HG02885 (cell line): ENCODE measurements at regions not wholly inside any gene's neighbourhood (a gene's known extent, or its start where the extent isn't known, plus 50 kb on each side); places are given as distances from the start of the nearest gene placed in this dataset.
"Not testable (repeated sequence)": the region's sequence is repeated elsewhere in the genome, so short reads cannot be mapped to it uniquely, and the experiment has no call there.

Source experiments
- ATAC-seq: cut with Tn5 transposase; IDR thresholded peaks from one replicate; pipeline ENCODE4 v1.9.1; 2021; ENCODE audit warnings: mild to moderate bottlenecking; ENCODE audit not compliant: unreplicated experiment, poor library complexity

GRCh38 chr20:30378721-30379120, 878.7 kb upstream of the DEFB115 start:
- ATAC-seq = not testable (repeated sequence)

GRCh38 chr20:30384841-30385240, 872.6 kb upstream of the DEFB115 start:
- not testable (repeated sequence) for ATAC-seq

DNA sequence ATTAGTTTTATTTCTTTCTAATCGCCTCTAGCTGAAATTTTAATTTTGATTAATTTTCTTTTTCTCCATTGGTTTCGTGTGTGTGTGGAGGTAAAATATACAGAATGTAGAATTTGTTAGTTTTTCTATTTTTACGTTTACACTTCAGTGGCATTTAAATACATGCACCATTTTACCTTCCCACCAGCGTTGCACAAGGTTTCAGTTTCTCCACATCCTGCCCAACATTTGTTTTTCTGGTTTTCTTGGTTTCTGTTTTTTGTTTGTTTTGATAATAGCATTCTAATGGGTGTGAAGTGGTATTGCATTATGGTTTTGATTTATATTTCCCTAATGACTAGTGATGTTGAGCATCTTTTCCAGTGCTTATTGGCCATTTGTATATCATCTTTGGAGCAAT, 871.4 kb upstream of the DEFB115 start:
- not testable (repeated sequence) for ATAC-seq

DNA sequence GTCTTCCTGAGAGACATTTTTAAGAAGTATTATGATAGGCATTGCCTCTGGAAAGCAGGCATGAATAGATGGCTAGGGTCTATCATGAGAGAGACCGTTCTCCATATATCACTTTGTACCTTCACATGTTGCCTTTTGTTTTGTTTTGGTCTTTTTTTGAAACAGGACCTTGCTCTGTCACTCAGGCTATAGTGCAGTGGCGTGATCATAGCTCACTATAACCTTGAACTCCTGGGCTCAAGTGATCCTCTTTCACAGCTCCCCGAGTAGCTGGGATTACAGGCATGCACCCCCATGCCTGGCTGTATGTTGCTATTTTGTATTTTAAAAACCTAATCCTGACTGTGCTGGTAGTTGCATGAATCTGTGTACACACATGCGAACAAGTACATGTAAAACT, 869.6 kb upstream of the DEFB115 start:
- not testable (repeated sequence) for ATAC-seq

GRCh38 chr20:30393523-30393922, 863.9 kb upstream of the DEFB115 start:
- ATAC-seq = not testable (repeated sequence)

GRCh38 chr20:30397111-30397510, 860.4 kb upstream of the DEFB115 start:
- ATAC-seq = not testable (repeated sequence)

DNA sequence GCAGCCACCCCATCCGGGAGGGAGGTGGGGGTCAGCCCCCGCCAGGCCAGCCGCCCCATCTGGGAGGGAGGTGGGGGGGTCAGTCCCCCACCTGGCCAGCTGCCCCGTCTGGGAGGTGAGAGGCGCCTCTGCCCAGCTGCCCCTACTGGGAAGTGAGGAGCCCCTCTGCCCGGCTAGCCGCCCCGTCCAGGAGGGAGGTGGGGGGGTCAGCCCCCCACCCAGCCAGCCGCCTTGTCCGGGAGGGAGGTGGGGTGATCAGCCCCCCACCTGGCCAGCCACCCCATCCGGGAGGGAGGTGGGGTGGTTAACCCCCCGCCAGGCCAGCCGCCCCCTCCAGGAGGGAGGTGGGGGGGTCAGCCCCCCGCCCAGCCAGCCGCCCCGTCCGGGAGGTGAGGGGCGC, 852.4 kb upstream of the DEFB115 start:
- ATAC-seq = not testable (repeated sequence)

- not testable (repeated sequence) for ATAC-seq
Measured at GRCh38 chr20:30405585-30405984, 851.9 kb upstream of the DEFB115 start.

GRCh38 chr20:30406370-30406769, 851.1 kb upstream of the DEFB115 start:
- not testable (repeated sequence) for ATAC-seq

DNA sequence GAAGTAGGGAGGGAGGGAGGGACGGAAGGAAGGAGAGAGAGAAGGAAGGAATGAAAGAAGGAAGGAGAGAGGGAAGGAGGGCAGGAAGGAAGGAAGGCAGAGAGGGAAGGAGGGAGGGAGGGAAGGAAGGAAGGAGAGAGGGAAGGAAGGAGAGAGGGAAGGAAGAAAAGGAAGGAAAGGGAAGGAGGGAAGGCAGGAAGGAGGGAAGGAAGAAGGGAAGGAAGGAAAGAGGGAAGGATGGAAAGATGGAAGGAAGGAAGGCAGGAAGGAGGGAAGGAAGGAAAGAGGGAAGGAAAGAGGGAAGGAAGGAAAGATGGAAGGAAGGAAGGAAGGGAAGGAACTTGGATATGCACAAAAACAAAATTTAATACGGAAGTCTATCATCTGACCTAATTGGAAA, 844.5 kb upstream of the DEFB115 start:
- ATAC-seq = no peak

DNA sequence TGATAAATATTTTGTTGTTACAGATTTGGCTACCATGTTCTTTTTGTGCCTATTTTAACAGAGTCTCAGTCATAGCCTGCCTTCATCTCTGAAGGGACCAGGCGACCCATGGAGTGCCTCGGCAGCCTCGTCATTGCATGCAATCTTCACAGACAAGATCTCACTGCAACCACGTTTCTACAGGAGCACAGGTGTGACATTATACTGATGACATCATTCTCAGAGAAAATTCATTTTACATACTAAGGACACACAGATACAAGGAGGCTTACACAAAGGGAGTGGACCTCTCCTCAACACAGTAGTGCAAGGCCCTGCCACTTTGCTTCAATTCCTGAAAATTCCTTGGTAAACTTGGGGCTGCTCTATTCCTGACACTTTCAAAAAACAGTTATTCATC, 840.1 kb upstream of the DEFB115 start:
- ATAC-seq = not testable (repeated sequence)

DNA sequence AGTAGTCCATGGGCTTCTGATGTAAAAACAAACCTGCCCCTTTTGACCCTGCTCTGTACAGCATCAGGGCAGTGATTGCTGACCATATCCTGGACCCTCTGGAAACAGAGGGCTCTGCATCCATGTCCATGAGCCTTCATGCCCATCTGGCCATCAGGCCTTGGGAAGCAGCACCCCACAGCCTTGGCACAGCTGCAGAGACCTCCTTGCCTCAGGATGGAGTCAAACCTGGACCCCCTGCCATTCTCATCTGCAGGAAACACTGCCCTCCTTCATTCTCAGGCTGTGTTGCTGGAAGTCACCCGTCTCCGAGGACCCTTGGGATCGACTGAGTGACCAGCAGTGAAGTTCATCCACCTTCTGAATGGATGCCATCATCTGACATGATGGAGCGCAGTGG, 839.1 kb upstream of the DEFB115 start:
- not testable (repeated sequence) for ATAC-seq

DNA sequence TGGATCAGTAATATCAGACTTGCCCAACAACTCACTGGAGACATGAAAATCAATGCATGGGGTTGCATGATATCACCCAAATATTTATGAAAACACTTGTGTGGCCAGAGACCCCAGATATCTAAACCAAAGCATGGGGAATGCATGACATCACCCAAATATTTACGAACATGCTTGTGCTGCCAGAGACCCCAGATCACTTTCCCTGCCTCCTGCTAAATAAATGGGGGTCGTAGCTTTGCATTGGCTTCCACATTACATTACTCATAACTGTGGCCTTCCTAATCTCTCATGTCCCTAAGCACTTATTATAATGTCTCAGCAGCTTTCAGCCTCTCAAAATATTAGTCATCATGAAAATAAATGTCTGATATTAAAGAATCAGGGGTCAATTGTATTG, 838.0 kb upstream of the DEFB115 start:
- no peak for ATAC-seq

- not testable (repeated sequence) for ATAC-seq
Measured at GRCh38 chr20:30419871-30420420, 837.5 kb upstream of the DEFB115 start.
